ENCODE measurements at regions not wholly inside any gene's neighbourhood (a gene's known extent, or its start where the extent isn't known, plus 50 kb on each side); places are given as distances from the start of the nearest gene placed in this dataset.

DNA sequence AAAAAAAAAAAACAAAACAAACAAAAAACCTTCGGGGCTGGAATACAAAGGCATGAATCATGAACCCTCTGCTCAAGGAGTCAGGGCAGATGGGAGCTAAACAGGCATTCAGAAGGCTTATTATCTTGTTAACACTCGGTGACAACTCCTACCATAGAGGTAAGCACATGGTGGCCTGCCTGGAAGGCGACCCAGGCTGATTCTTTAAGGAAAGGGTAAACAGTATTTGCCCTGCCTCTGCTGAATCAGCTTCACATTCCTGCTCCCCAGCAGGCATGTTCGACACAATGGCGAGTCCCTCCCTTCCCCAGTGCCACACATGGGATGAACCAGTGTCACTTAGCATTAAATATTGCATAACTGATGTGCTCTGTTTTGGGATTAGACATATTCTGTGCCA lies 191.9 kb downstream of the ARL4C start:
- H3K4me3 ChIP-seq (ENCODE audit: low read length) = no peak overlapping the region
- no peak for DNase-seq (ENCODE audit: low read depth)
- TF ChIP-seq, protein P1, sequence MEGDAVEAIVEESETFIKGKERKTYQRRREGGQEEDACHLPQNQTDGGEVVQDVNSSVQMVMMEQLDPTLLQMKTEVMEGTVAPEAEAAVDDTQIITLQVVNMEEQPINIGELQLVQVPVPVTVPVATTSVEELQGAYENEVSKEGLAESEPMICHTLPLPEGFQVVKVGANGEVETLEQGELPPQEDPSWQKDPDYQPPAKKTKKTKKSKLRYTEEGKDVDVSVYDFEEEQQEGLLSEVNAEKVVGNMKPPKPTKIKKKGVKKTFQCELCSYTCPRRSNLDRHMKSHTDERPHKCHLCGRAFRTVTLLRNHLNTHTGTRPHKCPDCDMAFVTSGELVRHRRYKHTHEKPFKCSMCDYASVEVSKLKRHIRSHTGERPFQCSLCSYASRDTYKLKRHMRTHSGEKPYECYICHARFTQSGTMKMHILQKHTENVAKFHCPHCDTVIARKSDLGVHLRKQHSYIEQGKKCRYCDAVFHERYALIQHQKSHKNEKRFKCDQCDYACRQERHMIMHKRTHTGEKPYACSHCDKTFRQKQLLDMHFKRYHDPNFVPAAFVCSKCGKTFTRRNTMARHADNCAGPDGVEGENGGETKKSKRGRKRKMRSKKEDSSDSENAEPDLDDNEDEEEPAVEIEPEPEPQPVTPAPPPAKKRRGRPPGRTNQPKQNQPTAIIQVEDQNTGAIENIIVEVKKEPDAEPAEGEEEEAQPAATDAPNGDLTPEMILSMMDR (conservative IDR thresholded peaks at IDR 0.05; ENCODE audit: low read depth, low read length) = no peak

DNA sequence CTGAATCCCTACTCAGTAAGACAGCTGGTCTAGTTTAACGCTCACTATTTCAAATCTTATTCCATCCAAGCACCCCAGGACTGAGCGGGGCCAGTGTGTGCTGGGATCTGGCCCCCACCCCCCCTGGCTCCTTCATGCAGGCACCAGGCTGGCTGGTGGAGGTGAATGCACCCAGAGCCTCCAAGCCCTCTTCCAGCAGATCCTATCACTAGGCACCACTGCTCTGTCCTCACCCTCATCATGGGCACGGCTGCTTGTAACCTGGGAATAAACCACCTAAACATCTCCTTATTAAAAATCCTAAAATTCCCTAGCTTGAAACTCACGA lies 194.3 kb downstream of the ARL4C start:
- H3K4me3 ChIP-seq (ENCODE audit: low read length) = no peak overlapping the region
- DNase-seq (ENCODE audit: low read depth) = no peak
- TF ChIP-seq, protein P1 (conservative IDR thresholded peaks at IDR 0.05; ENCODE audit: low read depth, low read length) = no peak

DNA sequence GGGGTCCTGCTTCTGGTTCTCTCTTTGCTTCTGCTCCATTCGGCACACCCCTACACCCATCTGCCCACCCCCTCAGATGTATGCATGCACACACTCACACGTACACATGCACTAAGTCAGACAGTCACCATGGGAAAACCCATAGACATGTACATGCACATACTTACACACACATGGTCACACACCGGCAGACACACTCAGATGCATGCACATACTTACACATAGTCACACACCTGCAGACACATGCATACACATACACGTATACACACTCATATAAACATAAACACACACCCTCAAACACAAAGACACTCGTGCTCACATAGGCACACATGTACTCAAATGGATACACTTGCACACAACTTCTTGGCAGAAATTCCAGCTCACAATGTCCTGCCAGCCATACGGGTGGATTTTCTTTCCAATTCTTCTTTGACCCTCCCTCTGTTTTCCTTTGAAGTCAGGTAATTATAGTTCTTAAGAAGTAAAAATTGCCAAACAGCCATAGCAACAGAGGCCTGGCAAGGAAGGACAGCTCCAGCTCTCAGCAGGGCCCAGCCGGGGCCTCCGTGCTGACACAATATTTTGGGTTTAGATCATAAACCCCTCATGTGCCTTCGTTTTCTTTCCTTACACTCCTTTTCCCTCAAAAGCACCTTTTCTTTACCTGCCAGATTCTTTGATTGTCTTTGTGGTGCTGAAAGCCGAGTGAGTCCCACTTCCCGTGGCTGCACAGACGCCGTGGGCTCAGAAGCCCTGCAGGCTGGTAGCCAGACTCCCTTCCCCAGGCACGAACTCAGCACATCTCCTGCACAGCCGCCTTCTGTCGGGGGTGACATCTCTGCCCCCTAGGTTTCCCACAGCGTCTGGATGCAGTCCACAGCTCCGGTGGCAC lies 195.7 kb downstream of the ARL4C start:
- no peak overlapping the region for H3K4me3 ChIP-seq (ENCODE audit: low read length)
- no peak for DNase-seq (ENCODE audit: low read depth)
- TF ChIP-seq, protein P1 (conservative IDR thresholded peaks at IDR 0.05; ENCODE audit: low read depth, low read length) = no peak

DNA sequence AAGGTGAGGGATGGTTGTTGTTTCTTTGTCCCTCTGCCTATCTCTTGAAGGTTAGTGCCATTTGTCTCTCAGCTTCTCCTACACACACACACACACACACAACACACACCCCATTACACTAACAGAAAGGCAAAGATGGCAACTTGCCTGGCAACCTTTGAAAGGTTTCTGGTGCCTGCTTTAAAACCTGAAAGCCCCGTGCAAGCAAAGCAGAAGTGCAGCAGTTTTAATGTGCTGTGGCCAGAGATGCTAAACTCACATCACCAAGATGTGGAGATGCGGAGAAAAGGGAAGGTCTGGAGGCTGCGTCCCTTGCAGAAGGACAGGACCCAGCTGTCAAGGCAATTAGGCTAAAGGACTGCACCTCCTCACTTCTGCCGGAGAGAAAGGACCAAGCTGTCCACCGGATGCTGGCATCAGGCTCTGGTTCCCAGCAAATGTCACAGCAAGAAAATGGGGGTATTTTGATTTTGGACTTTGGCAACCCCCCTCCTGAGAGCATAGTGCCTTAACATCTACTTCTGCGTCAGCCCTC lies 196.4 kb downstream of the ARL4C start:
- TF ChIP-seq, protein P1 (conservative IDR thresholded peaks at IDR 0.05; ENCODE audit: low read depth, low read length) = no peak
- DNase-seq (ENCODE audit: low read depth) = no peak
- H3K4me3 ChIP-seq (ENCODE audit: low read length) = no peak overlapping the region

DNA sequence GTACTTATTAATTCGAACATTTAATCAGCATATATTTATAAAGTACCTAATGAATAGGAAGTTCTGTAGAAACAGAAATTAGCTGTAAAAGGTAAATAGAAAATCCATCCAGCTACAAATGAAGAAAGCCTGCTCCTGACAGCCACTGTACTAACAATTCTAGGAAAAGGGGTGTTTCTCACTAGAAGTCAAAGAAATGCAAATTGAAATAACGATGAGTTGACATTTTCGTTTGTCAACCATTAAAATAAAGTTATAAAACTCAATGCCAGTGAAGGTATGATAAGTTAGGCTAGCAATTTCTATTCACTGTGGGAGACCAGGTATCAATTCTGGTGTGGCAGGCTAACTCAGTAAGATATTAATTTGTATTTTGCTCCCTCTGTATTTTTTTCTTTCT lies 198.0 kb downstream of the ARL4C start:
- H3K4me3 ChIP-seq (ENCODE audit: low read length) = no peak overlapping the region
- DNase-seq (ENCODE audit: low read depth) = no peak
- TF ChIP-seq, protein P1 (conservative IDR thresholded peaks at IDR 0.05; ENCODE audit: low read depth, low read length) = no peak

DNA sequence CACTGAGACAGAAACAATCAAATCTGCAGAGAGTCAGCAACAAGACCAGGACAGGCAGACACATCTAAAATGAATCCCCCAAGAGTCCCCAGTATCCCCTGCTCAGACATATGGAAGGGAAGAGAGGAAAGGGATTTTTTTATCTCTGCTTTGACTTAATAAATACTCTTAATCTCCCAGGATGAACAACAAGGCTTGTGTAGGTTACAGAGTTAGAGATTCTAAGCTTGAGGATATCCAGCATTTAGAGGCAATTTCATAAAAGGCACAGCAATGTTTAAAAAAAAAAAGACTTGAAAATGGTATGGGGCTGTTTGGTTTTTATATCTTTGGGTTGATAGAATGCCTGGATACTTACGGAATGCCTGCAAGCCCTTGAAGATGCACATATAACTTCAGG lies 199.9 kb downstream of the ARL4C start:
- no peak for DNase-seq (ENCODE audit: low read depth)
- TF ChIP-seq, protein P1 (conservative IDR thresholded peaks at IDR 0.05; ENCODE audit: low read depth, low read length) = no peak
- no peak overlapping the region for H3K4me3 ChIP-seq (ENCODE audit: low read length)

DNA sequence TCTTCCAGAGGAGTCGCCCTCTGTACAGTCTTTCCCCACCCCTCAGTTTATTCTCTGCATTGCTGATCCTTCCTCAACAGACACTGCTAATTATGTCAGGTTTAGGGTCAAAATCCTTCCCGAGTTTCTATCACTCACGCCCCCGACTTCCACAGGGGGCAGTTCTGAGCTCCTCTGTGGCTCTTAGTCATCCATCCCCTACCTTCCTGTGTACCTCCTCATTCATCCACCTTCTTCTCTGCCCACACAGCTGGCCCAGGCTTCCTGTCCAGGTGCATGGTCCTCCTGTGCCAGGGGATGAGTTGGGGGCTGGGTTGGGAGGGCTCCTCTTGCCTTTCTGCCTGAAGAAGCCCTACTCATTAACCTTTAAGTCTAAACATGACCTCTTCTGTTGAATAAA lies 202.9 kb downstream of the ARL4C start:
- DNase-seq (ENCODE audit: low read depth) = no peak
- no peak overlapping the region for H3K4me3 ChIP-seq (ENCODE audit: low read length)
- TF ChIP-seq, protein P1 (conservative IDR thresholded peaks at IDR 0.05; ENCODE audit: low read depth, low read length) = peak; percentile 9
